GM23338 (cell line): ENCODE measurements at regions not wholly inside any gene's neighbourhood (a gene's known extent, or its start where the extent isn't known, plus 50 kb on each side); places are given as distances from the start of the nearest gene placed in this dataset.
A peak's percentile ranks its signal among the peaks of the same experiment; 100 is the strongest.

Source experiments
- ATAC-seq: fragments of 200-7000 bp; cut with Tn5 transposase; 3 replicates; pipeline ENCODE4 v1.9.1; 2020
- DNase-seq: peaks from one replicate; pipeline ENCODE4 v3.0.0-alpha.2; 2015; ENCODE audit warnings: low spot score
- H2AFZ ChIP-seq: fragments of 200-600 bp; sonication (generic); 2 replicates; pipeline ENCODE4 v1.8.0; 2016; ENCODE audit warnings: antibody characterized with exemption, mild to moderate bottlenecking, moderate library complexity
- H3F3A ChIP-seq: fragments of 200-600 bp; sonication (generic); replicated peaks from 2 replicates; pipeline ENCODE4 v1.8.0; 2017; ENCODE audit warnings: antibody characterized with exemption, mixed run types, low read depth
- H3K27ac ChIP-seq: fragments of 200-600 bp; sonication (generic); 2 replicates; pipeline ENCODE4 v1.6.1; 2016; ENCODE audit warnings: low read depth
- H3K27me3 ChIP-seq: fragments of 200-600 bp; sonication (generic); 2 replicates; pipeline ENCODE4 v1.8.0; 2016; ENCODE audit warnings: mild to moderate bottlenecking, mixed run types, moderate library complexity; ENCODE audit not compliant: insufficient read depth
- H3K36me3 ChIP-seq: fragments of 200-600 bp; sonication (generic); 2 replicates; pipeline ENCODE4 v1.8.0; 2016; ENCODE audit warnings: mild to moderate bottlenecking; ENCODE audit not compliant: insufficient read depth
- H3K4me1 ChIP-seq: fragments of 200-600 bp; sonication (generic); 2 replicates; pipeline ENCODE4 v1.8.0; 2016; ENCODE audit warnings: mild to moderate bottlenecking, moderate library complexity; ENCODE audit not compliant: insufficient read depth
- H3K4me2 ChIP-seq: fragments of 200-600 bp; sonication (generic); 2 replicates; pipeline ENCODE4 v1.7.1; 2017; ENCODE audit warnings: mixed run types
- H3K4me3 ChIP-seq: fragments of 200-600 bp; sonication (generic); 2 replicates; pipeline ENCODE4 v1.6.1; 2016; ENCODE audit warnings: mixed run types
- H3K79me2 ChIP-seq: fragments of 200-600 bp; sonication (generic); replicated peaks from 2 replicates; pipeline ENCODE4 v1.8.0; 2017; ENCODE audit warnings: mild to moderate bottlenecking; ENCODE audit not compliant: insufficient read depth
- H3K9me2 ChIP-seq: fragments of 200-600 bp; sonication (generic); 2 replicates; pipeline ENCODE4 v1.8.0; 2017; ENCODE audit not compliant: insufficient read depth
- H4K20me1 ChIP-seq: fragments of 200-600 bp; sonication (generic); replicated peaks from 2 replicates; pipeline ENCODE4 v1.8.0; 2017; ENCODE audit warnings: mild to moderate bottlenecking; ENCODE audit not compliant: insufficient read depth
- H3K27ac Mint-ChIP-seq: 2 replicates; pipeline ENCODE4 v1.8.0; 2020; ENCODE audit warnings: inconsistent platforms, mild to moderate bottlenecking, moderate library complexity, mixed read lengths
- H3K27me3 Mint-ChIP-seq: 3 replicates; pipeline ENCODE4 v1.8.0; 2022; ENCODE audit warnings: low read depth, mild to moderate bottlenecking, moderate library complexity, mixed read lengths, inconsistent platforms; ENCODE audit not compliant: insufficient read depth, poor library complexity
- H3K36me3 Mint-ChIP-seq: 3 replicates; pipeline ENCODE4 v1.8.0; 2021; ENCODE audit warnings: low read depth, mild to moderate bottlenecking, inconsistent platforms, moderate library complexity, mixed read lengths
- H3K4me1 Mint-ChIP-seq: 3 replicates; pipeline ENCODE4 v1.8.0; 2020; ENCODE audit warnings: mild to moderate bottlenecking, inconsistent platforms, mixed read lengths
- H3K4me3 Mint-ChIP-seq: 3 replicates; pipeline ENCODE4 v1.8.0; 2021; ENCODE audit warnings: moderate library complexity, mild to moderate bottlenecking, inconsistent platforms, mixed read lengths
- H3K9me3 Mint-ChIP-seq: 3 replicates; pipeline ENCODE4 v1.8.0; 2020; ENCODE audit warnings: moderate library complexity, mild to moderate bottlenecking, inconsistent platforms, mixed read lengths
- JUNB ChIP-seq: IDR thresholded peaks from one replicate; pipeline ENCODE4 v1.6.1; 2016; ENCODE audit warnings: antibody characterized with exemption; ENCODE audit not compliant: unreplicated experiment
- ZNF114 ChIP-seq: fragments of 250-450 bp; sonication (Bioruptor Pico); IDR thresholded peaks from 2 replicates; pipeline ENCODE4 v1.5.0; 2020; ENCODE audit warnings: mild to moderate bottlenecking, moderate library complexity
- TF ChIP-seq, protein P1 (sequence below), 2 experiments: fragments of 200-600 bp in 1 of 2; sonication (generic) in 1 of 2; conservative IDR thresholded peaks; 2 replicates each; pipeline versions ENCODE4 v1.5.1 to v1.6.1; 2016 to 2017; ENCODE audit warnings: antibody characterized with exemption in 2 of 2, low read depth in 2 of 2, mild to moderate bottlenecking in 2 of 2, moderate library complexity in 1 of 2
- TF ChIP-seq, protein P2 (sequence below): fragments of 250-450 bp; sonication (Bioruptor Pico); IDR thresholded peaks from 2 replicates; pipeline ENCODE4 v1.5.0; 2020; ENCODE audit warnings: mild to moderate bottlenecking, moderate library complexity

DNA sequence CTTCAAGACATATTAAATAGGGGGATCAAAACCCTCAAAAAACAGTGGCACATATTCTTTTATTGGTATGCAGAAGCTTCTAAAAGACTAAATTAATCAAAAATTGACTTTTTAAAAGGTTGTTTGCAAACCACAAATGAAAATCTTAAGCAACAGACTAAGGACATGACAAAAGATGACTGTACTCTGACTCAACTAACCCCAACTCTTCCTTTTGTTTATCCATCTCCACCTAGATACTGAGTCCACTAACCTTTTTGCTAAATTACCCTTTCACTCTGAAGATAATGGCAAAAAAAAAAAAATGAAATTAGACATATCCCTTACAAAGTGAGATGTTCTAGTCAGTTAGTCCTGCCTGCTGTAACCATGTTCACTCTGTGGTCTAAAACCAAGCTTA is 91.6 kb upstream of the NLRP2B start (continued):
- TF ChIP-seq, protein P1, sequence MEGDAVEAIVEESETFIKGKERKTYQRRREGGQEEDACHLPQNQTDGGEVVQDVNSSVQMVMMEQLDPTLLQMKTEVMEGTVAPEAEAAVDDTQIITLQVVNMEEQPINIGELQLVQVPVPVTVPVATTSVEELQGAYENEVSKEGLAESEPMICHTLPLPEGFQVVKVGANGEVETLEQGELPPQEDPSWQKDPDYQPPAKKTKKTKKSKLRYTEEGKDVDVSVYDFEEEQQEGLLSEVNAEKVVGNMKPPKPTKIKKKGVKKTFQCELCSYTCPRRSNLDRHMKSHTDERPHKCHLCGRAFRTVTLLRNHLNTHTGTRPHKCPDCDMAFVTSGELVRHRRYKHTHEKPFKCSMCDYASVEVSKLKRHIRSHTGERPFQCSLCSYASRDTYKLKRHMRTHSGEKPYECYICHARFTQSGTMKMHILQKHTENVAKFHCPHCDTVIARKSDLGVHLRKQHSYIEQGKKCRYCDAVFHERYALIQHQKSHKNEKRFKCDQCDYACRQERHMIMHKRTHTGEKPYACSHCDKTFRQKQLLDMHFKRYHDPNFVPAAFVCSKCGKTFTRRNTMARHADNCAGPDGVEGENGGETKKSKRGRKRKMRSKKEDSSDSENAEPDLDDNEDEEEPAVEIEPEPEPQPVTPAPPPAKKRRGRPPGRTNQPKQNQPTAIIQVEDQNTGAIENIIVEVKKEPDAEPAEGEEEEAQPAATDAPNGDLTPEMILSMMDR (conservative IDR thresholded peaks at IDR 0.05; ENCODE audit: low read depth in 2 of 2), result no peak
- TF ChIP-seq, protein P2, sequence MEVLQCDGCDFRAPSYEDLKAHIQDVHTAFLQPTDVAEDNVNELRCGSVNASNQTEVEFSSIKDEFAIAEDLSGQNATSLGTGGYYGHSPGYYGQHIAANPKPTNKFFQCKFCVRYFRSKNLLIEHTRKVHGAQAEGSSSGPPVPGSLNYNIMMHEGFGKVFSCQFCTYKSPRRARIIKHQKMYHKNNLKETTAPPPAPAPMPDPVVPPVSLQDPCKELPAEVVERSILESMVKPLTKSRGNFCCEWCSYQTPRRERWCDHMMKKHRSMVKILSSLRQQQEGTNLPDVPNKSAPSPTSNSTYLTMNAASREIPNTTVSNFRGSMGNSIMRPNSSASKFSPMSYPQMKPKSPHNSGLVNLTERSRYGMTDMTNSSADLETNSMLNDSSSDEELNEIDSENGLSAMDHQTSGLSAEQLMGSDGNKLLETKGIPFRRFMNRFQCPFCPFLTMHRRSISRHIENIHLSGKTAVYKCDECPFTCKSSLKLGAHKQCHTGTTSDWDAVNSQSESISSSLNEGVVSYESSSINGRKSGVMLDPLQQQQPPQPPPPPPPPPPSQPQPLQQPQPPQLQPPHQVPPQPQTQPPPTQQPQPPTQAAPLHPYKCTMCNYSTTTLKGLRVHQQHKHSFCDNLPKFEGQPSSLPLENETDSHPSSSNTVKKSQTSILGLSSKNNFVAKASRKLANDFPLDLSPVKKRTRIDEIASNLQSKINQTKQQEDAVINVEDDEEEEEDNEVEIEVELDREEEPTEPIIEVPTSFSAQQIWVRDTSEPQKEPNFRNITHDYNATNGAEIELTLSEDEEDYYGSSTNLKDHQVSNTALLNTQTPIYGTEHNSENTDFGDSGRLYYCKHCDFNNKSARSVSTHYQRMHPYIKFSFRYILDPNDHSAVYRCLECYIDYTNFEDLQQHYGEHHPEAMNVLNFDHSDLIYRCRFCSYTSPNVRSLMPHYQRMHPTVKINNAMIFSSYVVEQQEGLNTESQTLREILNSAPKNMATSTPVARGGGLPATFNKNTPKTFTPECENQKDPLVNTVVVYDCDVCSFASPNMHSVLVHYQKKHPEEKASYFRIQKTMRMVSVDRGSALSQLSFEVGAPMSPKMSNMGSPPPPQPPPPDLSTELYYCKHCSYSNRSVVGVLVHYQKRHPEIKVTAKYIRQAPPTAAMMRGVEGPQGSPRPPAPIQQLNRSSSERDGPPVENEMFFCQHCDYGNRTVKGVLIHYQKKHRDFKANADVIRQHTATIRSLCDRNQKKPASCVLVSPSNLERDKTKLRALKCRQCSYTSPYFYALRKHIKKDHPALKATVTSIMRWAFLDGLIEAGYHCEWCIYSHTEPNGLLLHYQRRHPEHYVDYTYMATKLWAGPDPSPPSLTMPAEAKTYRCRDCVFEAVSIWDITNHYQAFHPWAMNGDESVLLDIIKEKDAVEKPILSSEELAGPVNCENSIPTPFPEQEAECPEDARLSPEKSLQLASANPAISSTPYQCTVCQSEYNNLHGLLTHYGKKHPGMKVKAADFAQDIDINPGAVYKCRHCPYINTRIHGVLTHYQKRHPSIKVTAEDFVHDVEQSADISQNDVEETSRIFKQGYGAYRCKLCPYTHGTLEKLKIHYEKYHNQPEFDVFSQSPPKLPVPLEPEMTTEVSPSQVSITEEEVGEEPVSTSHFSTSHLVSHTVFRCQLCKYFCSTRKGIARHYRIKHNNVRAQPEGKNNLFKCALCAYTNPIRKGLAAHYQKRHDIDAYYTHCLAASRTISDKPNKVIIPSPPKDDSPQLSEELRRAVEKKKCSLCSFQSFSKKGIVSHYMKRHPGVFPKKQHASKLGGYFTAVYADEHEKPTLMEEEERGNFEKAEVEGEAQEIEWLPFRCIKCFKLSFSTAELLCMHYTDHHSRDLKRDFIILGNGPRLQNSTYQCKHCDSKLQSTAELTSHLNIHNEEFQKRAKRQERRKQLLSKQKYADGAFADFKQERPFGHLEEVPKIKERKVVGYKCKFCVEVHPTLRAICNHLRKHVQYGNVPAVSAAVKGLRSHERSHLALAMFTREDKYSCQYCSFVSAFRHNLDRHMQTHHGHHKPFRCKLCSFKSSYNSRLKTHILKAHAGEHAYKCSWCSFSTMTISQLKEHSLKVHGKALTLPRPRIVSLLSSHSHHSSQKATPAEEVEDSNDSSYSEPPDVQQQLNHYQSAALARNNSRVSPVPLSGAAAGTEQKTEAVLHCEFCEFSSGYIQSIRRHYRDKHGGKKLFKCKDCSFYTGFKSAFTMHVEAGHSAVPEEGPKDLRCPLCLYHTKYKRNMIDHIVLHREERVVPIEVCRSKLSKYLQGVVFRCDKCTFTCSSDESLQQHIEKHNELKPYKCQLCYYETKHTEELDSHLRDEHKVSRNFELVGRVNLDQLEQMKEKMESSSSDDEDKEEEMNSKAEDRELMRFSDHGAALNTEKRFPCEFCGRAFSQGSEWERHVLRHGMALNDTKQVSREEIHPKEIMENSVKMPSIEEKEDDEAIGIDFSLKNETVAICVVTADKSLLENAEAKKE (CRISPR knock-in tag), result no peak
- TF ChIP-seq JUNB, result no peak

DNA sequence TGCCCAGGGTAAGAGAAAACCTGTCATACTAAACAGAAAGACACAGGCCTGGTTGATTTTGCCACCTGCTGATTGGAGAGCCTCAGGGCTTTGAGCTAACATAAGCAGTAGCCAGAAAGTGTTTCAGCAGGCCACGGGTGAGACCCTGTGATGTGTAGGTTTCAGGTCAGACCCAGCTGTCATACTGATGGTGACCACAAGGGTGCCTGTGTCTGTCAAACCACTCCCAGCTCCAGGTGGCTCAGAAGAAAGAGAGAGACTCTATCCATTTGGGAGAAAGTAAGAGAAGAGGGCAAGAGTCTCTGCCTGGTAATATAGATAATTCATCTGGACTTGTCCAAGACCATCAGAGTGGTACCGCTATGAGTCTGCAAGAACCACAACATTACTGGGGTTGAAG is 72.8 kb upstream of the NLRP2B start:
- no peak overlapping the region for H3K4me2 ChIP-seq
- TF ChIP-seq, protein P1 (conservative IDR thresholded peaks at IDR 0.05; ENCODE audit: low read depth in 2 of 2), result peak; percentile 22 to 24; a peak in 2 of 4 replicates
- TF ChIP-seq ZNF114, result no peak
- peaks cover 26% of the 10 kb centered on the region for H3K9me3 Mint-ChIP-seq
- H3K27me3 Mint-ChIP-seq, result no peaks in the 10 kb centered on the region
- H2AFZ ChIP-seq, result no peak overlapping the region
- no peak overlapping the region for H3K27ac ChIP-seq
- no peaks in the 10 kb centered on the region for H3K4me1 ChIP-seq
- no peak overlapping the region for H3K4me3 Mint-ChIP-seq
- DNase-seq (peak; percentile 38), ATAC-seq (peak; percentile 40; the same call in 2 of the 3 replicates)
- H3K36me3 ChIP-seq, result no peaks in the 10 kb centered on the region
- H3F3A ChIP-seq, result no peaks in the 10 kb centered on the region
- no peaks in the 10 kb centered on the region for H4K20me1 ChIP-seq
- H3K4me3 ChIP-seq, result no peak overlapping the region
- no peaks in the 10 kb centered on the region for H3K27me3 ChIP-seq
- H3K4me1 Mint-ChIP-seq, result no peaks in the 10 kb centered on the region
- no peaks in the 10 kb centered on the region for H3K79me2 ChIP-seq
- H3K9me2 ChIP-seq, result no peaks in the 10 kb centered on the region
- H3K27ac Mint-ChIP-seq, result no peak overlapping the region
- H3K36me3 Mint-ChIP-seq, result peaks cover 4% of the 10 kb centered on the region; the same call in 1 of the 3 replicates
